Left lobe of liver (tissue), 2 donors: ENCODE measurements at regions not wholly inside any gene's neighbourhood (a gene's known extent, or its start where the extent isn't known, plus 50 kb on each side); places are given as distances from the start of the nearest gene placed in this dataset.
"Not testable (repeated sequence)": the region's sequence is repeated elsewhere in the genome, so short reads cannot be mapped to it uniquely, and the experiment has no call there.

ENCODE experiments used
- ATAC-seq: fragments of 200-7000 bp; cut with Tn5 transposase; one replicate; pipeline ENCODE4 v1.9.1; 2020; ENCODE audit warnings: mild to moderate bottlenecking, moderate library complexity
- DNase-seq: peaks from one replicate; pipeline ENCODE4 v3.0.0-alpha.2; 2020; ENCODE audit warnings: low spot score
- donor health status: DM: no; HTN: no; CAD: no; lungs with moderate emphysema.
- donor health status: DM: no; HTN: yes; CAD: no.

GRCh38 chr13:61215601-61216000 is 200.0 kb downstream of the PCDH20 start:
- ATAC-seq (no peak), DNase-seq (no peak)

- DNase-seq, result no peak
- ATAC-seq, result no peak
These were observed 200.5 kb downstream of the PCDH20 start for GRCh38 chr13:61215116-61215515.

- ATAC-seq (no peak), DNase-seq (no peak)
These were observed 201.1 kb downstream of the PCDH20 start for GRCh38 chr13:61214551-61214950.

- DNase-seq, ATAC-seq: not testable (repeated sequence)
These were observed 209.8 kb downstream of the PCDH20 start for GRCh38 chr13:61205898-61206297.

GRCh38 chr13:61204025-61204424 is 211.6 kb downstream of the PCDH20 start:
- no peak for ATAC-seq
- no peak for DNase-seq

GRCh38 chr13:61202042-61202441 is 213.6 kb downstream of the PCDH20 start:
- no peak for ATAC-seq
- no peak for DNase-seq

GRCh38 chr13:61192826-61193225 is 222.8 kb downstream of the PCDH20 start:
- ATAC-seq (no peak), DNase-seq (no peak)

GRCh38 chr13:61188057-61188456 is 227.6 kb downstream of the PCDH20 start:
- ATAC-seq (no peak), DNase-seq (no peak)

- DNase-seq, result no peak
- no peak for ATAC-seq
These were observed 228.2 kb downstream of the PCDH20 start for GRCh38 chr13:61187471-61187870.

- ATAC-seq (no peak), DNase-seq (no peak)
These were observed 232.0 kb downstream of the PCDH20 start for GRCh38 chr13:61183670-61184069.

GRCh38 chr13:61180234-61180633 is 235.4 kb downstream of the PCDH20 start:
- ATAC-seq (no peak), DNase-seq (no peak)

GRCh38 chr13:61179741-61180140 is 235.9 kb downstream of the PCDH20 start:
- DNase-seq (no peak), ATAC-seq (no peak)

GRCh38 chr13:61170856-61171255 is 244.8 kb downstream of the PCDH20 start:
- DNase-seq (no peak), ATAC-seq (no peak)

- no peak for ATAC-seq
These were observed 253.0 kb downstream of the PCDH20 start for GRCh38 chr13:61162636-61163035.

GRCh38 chr13:61162106-61162505 is 253.5 kb downstream of the PCDH20 start:
- DNase-seq (no peak), ATAC-seq (no peak)

More at GRCh38 chr13:61162636-61163035, 253.0 kb downstream of the PCDH20 start:
- DNase-seq, result no peak

GRCh38 chr13:61156753-61157152 is 258.9 kb downstream of the PCDH20 start:
- no peak for ATAC-seq
- no peak for DNase-seq

GRCh38 chr13:61151062-61151461 is 264.6 kb downstream of the PCDH20 start:
- ATAC-seq, result no peak
- DNase-seq, result no peak

- ATAC-seq, result no peak
- no peak for DNase-seq
These were observed 266.3 kb downstream of the PCDH20 start for GRCh38 chr13:61149331-61149730.

- no peak for ATAC-seq
- no peak for DNase-seq
These were observed 266.8 kb downstream of the PCDH20 start for GRCh38 chr13:61148691-61149315.

- no peak for DNase-seq
- ATAC-seq, result no peak
These were observed 267.4 kb downstream of the PCDH20 start for GRCh38 chr13:61148211-61148610.

GRCh38 chr13:61146571-61146970 is 269.1 kb downstream of the PCDH20 start:
- DNase-seq, result no peak
- no peak for ATAC-seq

GRCh38 chr13:61146158-61146557 is 269.5 kb downstream of the PCDH20 start:
- DNase-seq (no peak), ATAC-seq (no peak)

GRCh38 chr13:61144834-61145593 is 270.6 kb downstream of the PCDH20 start:
- ATAC-seq (no peak), DNase-seq (no peak)
